Upper lobe of right lung (tissue), 1 donor: ENCODE measurements at regions not wholly inside any gene's neighbourhood (a gene's known extent, or its start where the extent isn't known, plus 50 kb on each side); places are given as distances from the start of the nearest gene placed in this dataset.

ENCODE experiments used
- ATAC-seq: fragments of 200-7000 bp; cut with Tn5 transposase; one replicate; pipeline ENCODE4 v1.9.1; 2020; ENCODE audit warnings: mild to moderate bottlenecking, moderate library complexity
- DNase-seq: peaks from one replicate; pipeline ENCODE4 v3.0.0-alpha.2; 2020
- H3K27ac ChIP-seq: fragments of 200-600 bp; one replicate; pipeline ENCODE4 v1.8.0; 2022
- H3K27me3 ChIP-seq: fragments of 200-600 bp; one replicate; pipeline ENCODE4 v1.8.0; 2022; ENCODE audit warnings: mild to moderate bottlenecking
- H3K36me3 ChIP-seq: fragments of 200-600 bp; one replicate; pipeline ENCODE4 v1.8.0; 2022
- H3K4me1 ChIP-seq: fragments of 200-600 bp; one replicate; pipeline ENCODE4 v1.8.0; 2022
- H3K4me3 ChIP-seq: fragments of 200-600 bp; one replicate; pipeline ENCODE4 v1.8.0; 2022; ENCODE audit warnings: mild to moderate bottlenecking
- H3K9me3 ChIP-seq: fragments of 200-600 bp; one replicate; pipeline ENCODE4 v1.8.0; 2022
- CTCF ChIP-seq: fragments of 200-600 bp; IDR thresholded peaks from one replicate; pipeline ENCODE4 v1.8.0; 2022; ENCODE audit warnings: antibody characterized with exemption
- intact Hi-C: fragments of 100-400 bp; cut with DNase I; formaldehyde crosslinking; loops from one replicate; pipeline ENCODE4 v1.11.0; 2022
- donor health status: DM: no; HTN: yes; CAD: no; lungs with severe emphysema.

DNA sequence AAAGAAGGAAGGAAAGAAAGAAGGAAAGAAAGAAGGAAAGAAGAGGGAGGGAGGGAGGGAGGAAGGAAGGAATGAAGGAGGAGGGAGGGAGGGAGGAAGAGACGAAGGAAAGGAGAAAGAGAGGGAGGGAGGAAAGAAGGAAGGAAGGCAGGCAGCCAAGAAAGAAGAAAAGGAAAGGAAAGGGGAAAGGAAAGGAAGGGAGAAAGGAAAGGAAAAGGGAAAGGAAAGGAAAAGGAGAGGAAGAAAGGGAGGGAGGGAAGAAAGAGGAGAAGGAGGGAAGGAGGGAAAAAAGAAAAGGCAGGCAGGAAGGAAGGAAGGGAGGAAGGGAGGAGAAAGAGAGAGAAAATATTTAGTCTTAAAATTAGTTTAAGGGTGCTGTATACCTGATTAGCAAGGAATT lies 704.1 kb downstream of the LUZP2 start:
- H3K27ac ChIP-seq: no peak overlapping the region
- no peaks in the 10 kb centered on the region for H3K4me1 ChIP-seq
- no peak for TF ChIP-seq CTCF
- ATAC-seq (no peak), DNase-seq (no peak)
- H3K27me3 ChIP-seq: no peaks in the 10 kb centered on the region
- intact Hi-C loops: no loop called here
- H3K36me3 ChIP-seq: no peaks in the 10 kb centered on the region
- no peaks in the 10 kb centered on the region for H3K9me3 ChIP-seq
- H3K4me3 ChIP-seq: no peak overlapping the region

- no peak for DNase-seq
- no peaks in the 10 kb centered on the region for H3K4me1 ChIP-seq
- H3K4me3 ChIP-seq: no peak overlapping the region
- H3K36me3 ChIP-seq: no peaks in the 10 kb centered on the region
- ATAC-seq: no peak
- no peaks in the 10 kb centered on the region for H3K27me3 ChIP-seq
- TF ChIP-seq CTCF: no peak
- H3K27ac ChIP-seq: no peak overlapping the region
- intact Hi-C loops: no loop called here
- H3K9me3 ChIP-seq: no peaks in the 10 kb centered on the region
Measured at GRCh38 chr11:25206762-25207161, 709.9 kb downstream of the LUZP2 start.

GRCh38 chr11:25211635-25212254 lies 714.9 kb downstream of the LUZP2 start:
- H3K4me3 ChIP-seq: no peak overlapping the region
- H3K27ac ChIP-seq: no peak overlapping the region
- DNase-seq (no peak), ATAC-seq (no peak)
- intact Hi-C loops: no loop called here
- TF ChIP-seq CTCF: no peak
- no peaks in the 10 kb centered on the region for H3K9me3 ChIP-seq
- H3K36me3 ChIP-seq: no peaks in the 10 kb centered on the region
- H3K27me3 ChIP-seq: no peaks in the 10 kb centered on the region
- H3K4me1 ChIP-seq: no peaks in the 10 kb centered on the region

GRCh38 chr11:25214535-25215176 lies 717.8 kb downstream of the LUZP2 start:
- Histone ChIP-seq H3K27ac (no peak overlapping the region), H3K4me1 (no peaks in the 10 kb centered on the region), H3K9me3 (no peaks in the 10 kb centered on the region), H3K27me3 (no peaks in the 10 kb centered on the region), H3K4me3 (no peak overlapping the region), H3K36me3 (no peaks in the 10 kb centered on the region)
- intact Hi-C loops: no loop called here
- TF ChIP-seq CTCF: no peak
- DNase-seq: no peak
- ATAC-seq: no peak

DNA sequence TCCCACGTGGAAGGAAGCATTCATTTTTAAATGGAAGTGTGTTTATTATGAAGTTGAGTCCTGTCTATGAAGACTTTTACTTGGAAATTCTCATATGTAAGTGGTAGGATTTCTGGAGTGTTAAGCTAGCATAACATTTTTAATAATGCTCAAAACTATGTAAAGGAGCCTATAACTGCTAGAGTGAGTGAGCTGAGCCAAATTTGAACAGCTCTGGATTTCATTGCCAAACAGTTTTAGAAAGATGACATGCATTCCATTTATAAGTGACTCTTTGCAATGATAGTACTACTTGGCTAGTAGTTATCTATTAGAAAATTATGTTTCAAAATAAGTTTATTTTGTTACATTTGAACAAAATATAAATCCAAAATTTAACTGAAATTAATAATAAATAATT lies 721.2 kb downstream of the LUZP2 start:
- Histone ChIP-seq H3K4me3 (no peak overlapping the region), H3K4me1 (no peaks in the 10 kb centered on the region), H3K9me3 (no peaks in the 10 kb centered on the region), H3K36me3 (no peaks in the 10 kb centered on the region), H3K27me3 (no peaks in the 10 kb centered on the region), H3K27ac (no peak overlapping the region)
- intact Hi-C loops: no loop called here
- DNase-seq: no peak
- TF ChIP-seq CTCF: no peak
- ATAC-seq: no peak
